ENCODE measurements at regions not wholly inside any gene's neighbourhood (a gene's known extent, or its start where the extent isn't known, plus 50 kb on each side); places are given as distances from the start of the nearest gene placed in this dataset.
"Not testable (repeated sequence)": the region's sequence is repeated elsewhere in the genome, so short reads cannot be mapped to it uniquely, and the experiment has no call there.

DNA sequence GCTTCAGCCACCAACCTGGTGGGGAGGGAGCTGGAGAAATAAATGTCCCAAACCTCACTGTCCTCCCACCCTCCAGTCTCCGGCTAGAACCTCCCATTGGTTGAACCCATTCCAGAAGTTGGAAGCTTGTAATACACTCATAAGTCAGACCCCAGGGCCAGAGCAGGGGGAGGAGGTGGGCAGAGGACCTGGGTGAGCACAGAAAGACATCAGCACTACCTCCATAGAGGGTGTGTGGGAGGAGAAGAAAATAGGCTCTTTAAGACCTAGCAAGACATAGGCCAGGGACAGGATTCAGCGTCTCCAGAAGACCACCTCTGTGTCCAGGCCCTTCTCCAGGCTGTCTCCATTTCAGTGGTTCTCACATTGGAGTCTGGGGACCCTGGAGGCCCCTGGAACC is 73.3 kb upstream of the TOP1 start:
- no peak overlapping the region for H3K27ac Mint-ChIP-seq (ENCODE audit: unreplicated experiment)

DNA sequence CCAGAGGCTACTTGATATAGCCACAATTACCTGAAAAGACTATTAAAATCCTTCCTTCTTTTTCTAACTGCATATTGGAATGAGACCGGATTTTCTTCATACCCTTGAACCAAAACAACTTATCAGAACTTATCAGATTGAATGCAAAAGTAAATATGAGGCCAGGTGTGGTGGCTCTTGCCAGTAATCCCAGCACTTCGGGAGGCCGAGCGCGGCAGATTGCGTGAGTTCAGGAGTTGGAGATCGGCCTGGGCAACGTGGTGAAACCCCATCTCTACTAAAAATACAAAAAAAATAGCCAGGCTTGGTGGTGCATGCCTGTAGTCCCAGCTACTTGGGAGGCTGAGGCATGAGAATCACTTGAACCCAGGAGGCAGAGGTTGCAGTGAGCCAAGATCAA is 72.8 kb upstream of the TOP1 start:
- not testable (repeated sequence) for H3K27ac Mint-ChIP-seq (ENCODE audit: unreplicated experiment); H3K4me1 Mint-ChIP-seq (ENCODE audit: low read depth, unreplicated experiment); H2AFZ ChIP-seq (ENCODE audit: low read depth, low read length); H3K9me3 Mint-ChIP-seq (ENCODE audit: unreplicated experiment); DNase-seq (ENCODE audit: low read depth); H3K9me3 ChIP-seq (ENCODE audit: insufficient read depth, low read depth, low read length); H3K9ac ChIP-seq (ENCODE audit: low read length); H3K79me2 ChIP-seq (ENCODE audit: insufficient read depth, low read length); H3K27ac ChIP-seq (ENCODE audit: low read depth, low read length); H3K36me3 Mint-ChIP-seq (ENCODE audit: low read depth, unreplicated experiment); FAIRE-seq; H3K4me3 ChIP-seq (ENCODE audit: insufficient read depth, low read depth, low read length); H3K36me3 ChIP-seq (ENCODE audit: insufficient read depth, low read length); H3K4me1 ChIP-seq (ENCODE audit: insufficient read depth, low read length); H3K4me2 ChIP-seq (ENCODE audit: low read length); H4K20me1 ChIP-seq (ENCODE audit: insufficient read depth, low read length); H3K4me3 Mint-ChIP-seq (ENCODE audit: unreplicated experiment); H3K27me3 ChIP-seq (ENCODE audit: insufficient read depth, low read length)
- peaks cover 22% of the 10 kb centered on the region for H3K27me3 Mint-ChIP-seq (ENCODE audit: low read depth, unreplicated experiment)

More for the DNA sequence above, 73.3 kb upstream of the TOP1 start:
- Mint-ChIP-seq H3K4me3 (ENCODE audit: unreplicated experiment) (no peak overlapping the region), H3K27me3 (ENCODE audit: low read depth, unreplicated experiment) (peaks cover 24% of the 10 kb centered on the region), H3K36me3 (ENCODE audit: low read depth, unreplicated experiment) (no peaks in the 10 kb centered on the region), H3K9me3 (ENCODE audit: unreplicated experiment) (peaks cover 9% of the 10 kb centered on the region), H3K4me1 (ENCODE audit: low read depth, unreplicated experiment) (no peaks in the 10 kb centered on the region)
- no peak overlapping the region for H2AFZ ChIP-seq (ENCODE audit: low read depth, low read length)
- H3K4me1 ChIP-seq (ENCODE audit: insufficient read depth, low read length) = no peaks in the 10 kb centered on the region
- TF ChIP-seq CTCF (IDR thresholded peaks at IDR 0.05; ENCODE audit: insufficient read depth, low read depth, low read length) = no peak
- no peak for TF ChIP-seq EZH2 (IDR thresholded peaks at IDR 0.05; ENCODE audit: insufficient read depth, low read length)
- H3K27ac ChIP-seq (ENCODE audit: low read depth, low read length) = no peak overlapping the region
- DNase-seq (ENCODE audit: low read depth) = no peak
- no peak overlapping the region for H3K4me3 ChIP-seq (ENCODE audit: insufficient read depth, low read depth, low read length)
- H3K9ac ChIP-seq (ENCODE audit: low read length) = no peak overlapping the region
- H3K9me3 ChIP-seq (ENCODE audit: insufficient read depth, low read depth, low read length) = peaks cover 6% of the 10 kb centered on the region
- no peaks in the 10 kb centered on the region for H3K36me3 ChIP-seq (ENCODE audit: insufficient read depth, low read length)
- H4K20me1 ChIP-seq (ENCODE audit: insufficient read depth, low read length) = no peaks in the 10 kb centered on the region
- no peak overlapping the region for H3K4me2 ChIP-seq (ENCODE audit: low read length)
- FAIRE-seq = no peak
- H3K79me2 ChIP-seq (ENCODE audit: insufficient read depth, low read length) = no peaks in the 10 kb centered on the region
- no peaks in the 10 kb centered on the region for H3K27me3 ChIP-seq (ENCODE audit: insufficient read depth, low read length)

DNA sequence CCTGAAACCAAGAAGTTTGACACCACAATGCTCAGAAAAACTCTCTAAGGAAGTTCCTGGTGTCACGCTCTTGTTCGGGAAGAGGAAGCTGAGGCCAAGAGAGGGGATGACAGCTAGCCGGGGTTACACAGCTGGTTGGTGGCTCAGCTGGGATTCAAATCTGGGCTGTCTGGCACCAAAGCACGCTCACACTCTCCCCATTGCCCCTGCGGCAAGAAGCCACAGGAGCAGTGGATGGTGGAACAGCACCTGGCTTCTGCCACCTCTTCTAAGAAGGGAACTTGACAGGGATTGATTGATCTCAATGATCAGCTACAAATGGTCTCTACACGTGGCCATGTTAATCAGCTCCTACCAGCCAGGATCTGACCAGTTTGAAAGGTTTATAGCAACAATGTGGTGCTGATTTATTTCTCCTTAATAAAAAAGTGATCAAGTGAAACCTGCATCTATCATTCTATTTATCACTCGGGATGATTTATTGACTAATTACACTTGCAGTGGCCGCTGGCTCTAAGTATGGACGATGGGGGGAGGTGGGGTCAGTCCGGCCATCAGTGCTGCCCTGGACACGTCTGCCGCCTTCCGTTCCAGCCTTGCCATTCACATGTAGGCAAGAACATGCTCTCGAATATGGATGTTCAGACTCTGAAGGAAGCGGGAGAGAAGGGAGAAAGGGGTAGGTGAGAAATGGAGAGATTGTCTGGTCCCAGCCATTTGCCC is 71.9 kb upstream of the TOP1 start:
- TF ChIP-seq CTCF (IDR thresholded peaks at IDR 0.05; ENCODE audit: insufficient read depth, low read depth, low read length) (no peak), EZH2 (IDR thresholded peaks at IDR 0.05; ENCODE audit: insufficient read depth, low read length) (no peak)
- Mint-ChIP-seq H3K27ac (ENCODE audit: unreplicated experiment) (no peak overlapping the region), H3K4me1 (ENCODE audit: low read depth, unreplicated experiment) (no peaks in the 10 kb centered on the region), H3K9me3 (ENCODE audit: unreplicated experiment) (peaks cover 9% of the 10 kb centered on the region), H3K4me3 (ENCODE audit: unreplicated experiment) (no peak overlapping the region), H3K27me3 (ENCODE audit: low read depth, unreplicated experiment) (peaks cover 22% of the 10 kb centered on the region), H3K36me3 (ENCODE audit: low read depth, unreplicated experiment) (no peaks in the 10 kb centered on the region)
- H3K36me3 ChIP-seq (ENCODE audit: insufficient read depth, low read length) = no peaks in the 10 kb centered on the region
- H3K4me1 ChIP-seq (ENCODE audit: insufficient read depth, low read length) = no peaks in the 10 kb centered on the region
- no peak overlapping the region for H3K4me3 ChIP-seq (ENCODE audit: insufficient read depth, low read depth, low read length)
- no peak overlapping the region for H3K4me2 ChIP-seq (ENCODE audit: low read length)
- FAIRE-seq = no peak
- no peak overlapping the region for H3K9ac ChIP-seq (ENCODE audit: low read length)
- no peak overlapping the region for H3K27ac ChIP-seq (ENCODE audit: low read depth, low read length)
- no peaks in the 10 kb centered on the region for H4K20me1 ChIP-seq (ENCODE audit: insufficient read depth, low read length)
- H3K9me3 ChIP-seq (ENCODE audit: insufficient read depth, low read depth, low read length) = peaks cover 6% of the 10 kb centered on the region
- no peak overlapping the region for H2AFZ ChIP-seq (ENCODE audit: low read depth, low read length)
- no peaks in the 10 kb centered on the region for H3K27me3 ChIP-seq (ENCODE audit: insufficient read depth, low read length)
- no peak for DNase-seq (ENCODE audit: low read depth)
- H3K79me2 ChIP-seq (ENCODE audit: insufficient read depth, low read length) = no peaks in the 10 kb centered on the region
